ENCODE measurements at regions not wholly inside any gene's neighbourhood (a gene's known extent, or its start where the extent isn't known, plus 50 kb on each side); places are given as distances from the start of the nearest gene placed in this dataset.
"Not testable (repeated sequence)": the region's sequence is repeated elsewhere in the genome, so short reads cannot be mapped to it uniquely, and the experiment has no call there.

DNA sequence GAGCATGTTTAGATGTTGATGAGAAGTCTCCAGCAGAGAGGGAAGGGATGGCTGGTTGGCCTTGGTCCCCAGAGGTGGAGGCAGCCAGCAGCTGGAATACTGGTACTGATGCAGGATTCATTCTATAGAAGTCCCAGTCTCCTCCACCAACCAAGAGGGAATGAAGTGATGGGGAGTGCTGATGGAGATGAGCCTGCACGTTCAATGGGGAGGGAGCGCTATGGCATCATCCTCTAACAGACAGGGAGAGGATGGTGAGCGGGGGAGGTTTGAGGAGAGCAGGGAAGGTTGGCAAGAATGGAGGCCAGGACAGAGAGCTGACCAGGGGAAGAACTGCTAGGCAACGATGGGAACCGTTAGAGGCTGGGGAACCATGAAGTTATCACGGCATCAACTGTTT, 159.8 kb upstream of the MVB12B start:
- Histone ChIP-seq H3K36me3 (ENCODE audit: control insufficient read depth, insufficient read depth, low read length) (no peaks in the 10 kb centered on the region), H3K9me3 (ENCODE audit: control insufficient read depth, low read length) (no peaks in the 10 kb centered on the region), H3K4me1 (ENCODE audit: control insufficient read depth, insufficient read depth, low read length) (no peaks in the 10 kb centered on the region), H3K4me3 (ENCODE audit: insufficient read depth, low read depth, low read length) (no peak overlapping the region), H3K27me3 (ENCODE audit: control insufficient read depth, insufficient read depth, low read length, poor library complexity, severe bottlenecking) (no peaks in the 10 kb centered on the region), H3K27ac (ENCODE audit: insufficient read depth, low read depth, low read length, poor library complexity, severe bottlenecking) (no peak overlapping the region)
- WGBS, 2 experiments = 89 to 91% methylated on average over 6 of the region's 6 CpGs

DNA sequence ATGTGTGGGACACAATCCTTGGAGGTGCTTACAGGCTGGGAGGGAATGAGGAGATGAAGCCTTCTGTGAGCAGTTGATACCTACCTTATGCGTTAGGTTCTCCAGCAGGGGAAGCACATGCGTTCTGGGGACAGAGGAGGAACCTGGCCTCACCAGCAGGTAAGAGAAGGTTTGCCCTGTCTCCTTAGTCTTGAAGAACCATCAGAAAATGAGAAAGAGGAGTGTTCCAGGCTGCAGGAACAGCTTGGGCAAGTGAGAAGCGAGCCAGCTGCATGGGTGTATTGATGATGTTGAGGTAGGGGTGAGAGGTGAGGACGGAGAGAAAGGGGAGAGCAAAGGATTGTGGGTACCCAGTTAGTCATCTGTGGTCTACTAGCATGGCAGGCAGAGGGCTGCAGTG, 156.9 kb upstream of the MVB12B start:
- no peaks in the 10 kb centered on the region for H3K36me3 ChIP-seq (ENCODE audit: control insufficient read depth, insufficient read depth, low read length)
- no peak overlapping the region for H3K27ac ChIP-seq (ENCODE audit: insufficient read depth, low read depth, low read length, poor library complexity, severe bottlenecking)
- no peaks in the 10 kb centered on the region for H3K27me3 ChIP-seq (ENCODE audit: control insufficient read depth, insufficient read depth, low read length, poor library complexity, severe bottlenecking)
- WGBS, 2 experiments = 83 to 92% methylated on average over 4 of the region's 4 CpGs
- no peak overlapping the region for H3K4me3 ChIP-seq (ENCODE audit: insufficient read depth, low read depth, low read length)
- no peaks in the 10 kb centered on the region for H3K4me1 ChIP-seq (ENCODE audit: control insufficient read depth, insufficient read depth, low read length)
- H3K9me3 ChIP-seq (ENCODE audit: control insufficient read depth, low read length) = no peaks in the 10 kb centered on the region

DNA sequence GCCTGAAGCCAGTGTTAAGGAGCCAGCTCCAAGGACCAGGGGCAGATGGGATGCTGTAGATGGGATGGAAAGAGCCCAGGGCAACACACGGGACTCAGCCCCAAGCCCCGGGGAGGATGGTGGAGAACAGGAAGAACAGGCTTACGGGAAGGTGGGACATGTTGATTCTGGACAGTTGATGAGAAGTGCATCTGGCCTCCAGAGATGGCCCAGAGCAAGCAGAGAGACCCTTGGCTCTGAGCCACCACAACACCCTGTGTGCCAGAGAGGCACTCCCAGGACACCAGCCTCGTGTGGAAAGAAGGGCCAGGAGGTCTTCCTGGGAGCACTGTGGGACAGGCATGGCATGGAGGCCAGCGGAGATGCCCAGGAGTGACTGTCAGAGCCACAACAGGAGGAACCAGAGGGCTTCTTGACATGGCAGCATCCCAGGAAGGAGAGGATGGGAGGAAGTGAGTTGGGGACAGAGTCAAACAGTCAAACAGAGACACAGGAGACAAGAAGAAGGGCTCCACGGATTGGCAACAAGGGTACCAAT, 156.3 kb upstream of the MVB12B start:
- Histone ChIP-seq H3K9me3 (ENCODE audit: control insufficient read depth, low read length) (no peaks in the 10 kb centered on the region), H3K27ac (ENCODE audit: insufficient read depth, low read depth, low read length, poor library complexity, severe bottlenecking) (no peak overlapping the region), H3K27me3 (ENCODE audit: control insufficient read depth, insufficient read depth, low read length, poor library complexity, severe bottlenecking) (no peaks in the 10 kb centered on the region), H3K4me1 (ENCODE audit: control insufficient read depth, insufficient read depth, low read length) (no peaks in the 10 kb centered on the region), H3K36me3 (ENCODE audit: control insufficient read depth, insufficient read depth, low read length) (no peaks in the 10 kb centered on the region), H3K4me3 (ENCODE audit: insufficient read depth, low read depth, low read length) (no peak overlapping the region)
- 92 to 93% methylated on average over 6 of the region's 6 CpGs for WGBS, 2 experiments

DNA sequence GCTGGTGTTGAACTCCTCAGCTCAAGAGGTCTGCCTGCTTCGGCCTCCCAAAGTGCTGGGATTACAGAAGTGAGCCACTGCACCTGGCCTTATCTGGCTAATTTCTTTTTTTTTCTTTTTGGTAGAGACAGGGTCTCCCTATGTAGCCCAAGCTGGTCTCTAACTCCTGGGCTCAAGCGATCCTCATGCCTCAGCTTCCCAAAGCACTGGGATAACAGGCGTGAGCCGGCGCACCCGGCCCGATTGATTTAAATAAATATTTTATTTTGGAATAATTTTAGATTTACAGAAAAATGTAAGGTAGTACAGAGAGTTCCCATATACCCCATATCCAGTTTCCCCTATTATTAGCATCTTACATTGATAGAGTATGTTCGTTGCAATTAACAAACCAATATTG, 155.0 kb upstream of the MVB12B start:
- Histone ChIP-seq H3K4me3 (ENCODE audit: insufficient read depth, low read depth, low read length) (no peak overlapping the region), H3K27me3 (ENCODE audit: control insufficient read depth, insufficient read depth, low read length, poor library complexity, severe bottlenecking) (no peaks in the 10 kb centered on the region), H3K27ac (ENCODE audit: insufficient read depth, low read depth, low read length, poor library complexity, severe bottlenecking) (no peak overlapping the region), H3K4me1 (ENCODE audit: control insufficient read depth, insufficient read depth, low read length) (no peaks in the 10 kb centered on the region), H3K36me3 (ENCODE audit: control insufficient read depth, insufficient read depth, low read length) (no peaks in the 10 kb centered on the region), H3K9me3 (ENCODE audit: control insufficient read depth, low read length) (no peaks in the 10 kb centered on the region)
- WGBS, 2 experiments = 88% methylated on average over 2 to 4 of the region's 8 CpGs

DNA sequence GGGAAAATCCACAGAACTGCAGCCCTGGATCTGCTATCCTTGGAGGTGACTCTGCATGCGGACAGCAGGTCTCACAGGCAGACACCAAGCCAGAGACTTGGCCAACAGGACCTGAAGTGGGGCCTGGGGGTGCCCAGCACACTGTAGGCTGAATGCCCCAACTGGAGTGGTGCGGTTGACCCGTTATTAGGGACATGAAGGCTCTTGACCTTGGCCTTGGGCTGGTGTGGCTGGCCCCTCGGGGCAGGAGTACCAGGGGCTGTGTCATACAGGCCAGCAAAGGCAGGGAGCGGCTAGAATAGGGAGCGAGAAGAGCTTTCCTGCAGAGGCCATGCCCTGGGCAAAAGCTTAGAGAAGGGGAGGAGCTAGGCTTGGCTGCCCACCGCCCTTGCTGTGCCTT, 153.2 kb upstream of the MVB12B start:
- WGBS, 2 experiments = 90 to 93% methylated on average over 7 of the region's 7 CpGs
- Histone ChIP-seq H3K27me3 (ENCODE audit: control insufficient read depth, insufficient read depth, low read length, poor library complexity, severe bottlenecking) (no peaks in the 10 kb centered on the region), H3K27ac (ENCODE audit: insufficient read depth, low read depth, low read length, poor library complexity, severe bottlenecking) (no peak overlapping the region), H3K4me3 (ENCODE audit: insufficient read depth, low read depth, low read length) (no peak overlapping the region), H3K4me1 (ENCODE audit: control insufficient read depth, insufficient read depth, low read length) (no peaks in the 10 kb centered on the region), H3K36me3 (ENCODE audit: control insufficient read depth, insufficient read depth, low read length) (no peaks in the 10 kb centered on the region), H3K9me3 (ENCODE audit: control insufficient read depth, low read length) (no peaks in the 10 kb centered on the region)

DNA sequence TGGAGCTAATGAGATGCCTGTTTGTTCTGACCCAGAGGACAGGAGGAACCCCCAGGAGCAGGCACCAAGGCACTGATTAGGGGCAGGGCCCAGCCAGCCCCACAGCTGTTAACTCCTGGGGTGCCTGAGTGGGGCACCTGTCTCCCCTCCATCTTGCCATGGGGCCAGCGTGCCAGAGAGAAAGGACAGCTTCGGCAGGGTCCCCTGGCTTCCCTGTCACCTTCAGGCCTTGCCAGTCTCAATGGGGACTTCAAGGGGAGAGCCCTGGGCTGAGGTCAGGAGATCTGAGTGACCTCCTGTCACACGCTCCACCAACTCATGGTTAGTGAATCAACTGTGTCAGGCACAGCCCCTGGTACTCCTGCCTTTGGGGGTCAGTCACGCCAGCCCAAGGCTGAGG, 152.7 kb upstream of the MVB12B start:
- no peaks in the 10 kb centered on the region for H3K4me1 ChIP-seq (ENCODE audit: control insufficient read depth, insufficient read depth, low read length)

DNA sequence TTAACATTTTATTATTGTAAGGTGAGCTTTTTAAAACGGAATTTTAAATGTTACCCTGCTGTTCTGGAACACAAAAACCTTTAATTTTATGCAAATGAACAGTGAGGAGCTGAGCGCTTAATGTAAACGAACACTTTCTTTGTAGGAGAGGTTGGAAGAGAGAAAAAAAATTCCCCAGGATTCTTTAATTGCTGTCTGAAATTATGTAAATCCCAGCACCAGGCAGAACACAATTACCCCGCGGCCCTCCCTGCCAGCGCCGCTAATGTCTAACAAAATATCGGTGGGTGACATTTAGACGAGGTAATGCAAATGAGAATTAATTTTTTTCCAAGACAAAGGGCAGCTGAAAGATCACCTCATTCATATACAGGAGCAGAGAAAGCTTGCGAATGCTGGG, 143.4 kb upstream of the MVB12B start:
- Histone ChIP-seq H3K27me3 (ENCODE audit: control insufficient read depth, insufficient read depth, low read length, poor library complexity, severe bottlenecking) (no peaks in the 10 kb centered on the region), H3K4me1 (ENCODE audit: control insufficient read depth, insufficient read depth, low read length) (no peaks in the 10 kb centered on the region), H3K4me3 (ENCODE audit: insufficient read depth, low read depth, low read length) (no peak overlapping the region), H3K27ac (ENCODE audit: insufficient read depth, low read depth, low read length, poor library complexity, severe bottlenecking) (no peak overlapping the region), H3K36me3 (ENCODE audit: control insufficient read depth, insufficient read depth, low read length) (no peaks in the 10 kb centered on the region), H3K9me3 (ENCODE audit: control insufficient read depth, low read length) (no peaks in the 10 kb centered on the region)
- 70 to 72% methylated on average over 10 of the region's 10 CpGs for WGBS, 2 experiments

More for the DNA sequence above, 152.7 kb upstream of the MVB12B start:
- Histone ChIP-seq H3K9me3 (ENCODE audit: control insufficient read depth, low read length) (no peaks in the 10 kb centered on the region), H3K36me3 (ENCODE audit: control insufficient read depth, insufficient read depth, low read length) (no peaks in the 10 kb centered on the region), H3K4me3 (ENCODE audit: insufficient read depth, low read depth, low read length) (no peak overlapping the region), H3K27me3 (ENCODE audit: control insufficient read depth, insufficient read depth, low read length, poor library complexity, severe bottlenecking) (no peaks in the 10 kb centered on the region), H3K27ac (ENCODE audit: insufficient read depth, low read depth, low read length, poor library complexity, severe bottlenecking) (no peak overlapping the region)
- WGBS, 2 experiments = 89 to 93% methylated on average over 4 of the region's 4 CpGs

DNA sequence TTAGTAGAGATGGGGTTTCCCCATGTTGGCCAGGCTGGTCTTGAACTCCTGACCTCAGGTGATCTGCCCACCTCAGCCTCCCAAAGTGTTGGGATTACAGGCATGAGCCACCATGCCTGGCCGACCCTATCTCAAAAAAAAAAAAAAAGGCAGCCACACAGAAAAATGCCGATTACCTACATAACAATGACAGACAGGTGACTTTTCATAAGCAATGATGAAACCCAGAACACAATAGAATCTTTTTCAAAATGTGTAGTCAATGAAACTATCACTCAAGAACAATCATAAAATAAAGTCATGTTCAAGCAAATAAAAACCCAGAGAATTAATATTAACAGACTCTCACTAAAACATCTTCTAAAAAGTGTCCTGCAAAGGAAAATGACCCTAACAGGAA, 135.6 kb upstream of the MVB12B start:
- H3K36me3 ChIP-seq (ENCODE audit: control insufficient read depth, insufficient read depth, low read length); H3K4me3 ChIP-seq (ENCODE audit: insufficient read depth, low read depth, low read length); H3K27me3 ChIP-seq (ENCODE audit: control insufficient read depth, insufficient read depth, low read length, poor library complexity, severe bottlenecking); H3K27ac ChIP-seq (ENCODE audit: insufficient read depth, low read depth, low read length, poor library complexity, severe bottlenecking); H3K9me3 ChIP-seq (ENCODE audit: control insufficient read depth, low read length); H3K4me1 ChIP-seq (ENCODE audit: control insufficient read depth, insufficient read depth, low read length): not testable (repeated sequence)
- 95% methylated on average over 2 of the region's 2 CpGs for WGBS, 2 experiments

DNA sequence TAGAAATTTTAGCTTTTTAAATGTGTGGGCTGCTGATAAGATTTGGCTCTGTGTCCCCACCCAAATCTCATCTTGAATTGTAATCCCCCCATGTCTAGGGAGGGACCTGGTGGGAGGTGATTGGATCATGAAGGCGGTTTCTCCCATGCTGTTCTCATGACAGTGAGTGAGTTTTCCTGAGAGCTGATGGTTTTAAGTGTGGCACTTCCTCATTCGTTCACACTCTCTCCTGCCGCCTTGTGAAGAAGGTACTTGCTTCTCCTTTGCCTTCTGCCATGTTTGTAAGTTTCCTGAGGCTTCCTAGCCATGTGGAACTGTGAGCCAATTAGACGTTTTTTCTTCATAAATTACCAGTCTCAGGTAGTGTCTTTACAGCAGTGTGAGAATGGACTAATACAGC, 127.8 kb upstream of the MVB12B start:
- WGBS, 2 experiments = 84 to 91% methylated on average over 4 of the region's 4 CpGs
- Histone ChIP-seq H3K36me3 (ENCODE audit: control insufficient read depth, insufficient read depth, low read length) (no peaks in the 10 kb centered on the region), H3K4me3 (ENCODE audit: insufficient read depth, low read depth, low read length) (no peak overlapping the region), H3K4me1 (ENCODE audit: control insufficient read depth, insufficient read depth, low read length) (no peaks in the 10 kb centered on the region), H3K27me3 (ENCODE audit: control insufficient read depth, insufficient read depth, low read length, poor library complexity, severe bottlenecking) (no peaks in the 10 kb centered on the region), H3K9me3 (ENCODE audit: control insufficient read depth, low read length) (no peaks in the 10 kb centered on the region), H3K27ac (ENCODE audit: insufficient read depth, low read depth, low read length, poor library complexity, severe bottlenecking) (no peak overlapping the region)

DNA sequence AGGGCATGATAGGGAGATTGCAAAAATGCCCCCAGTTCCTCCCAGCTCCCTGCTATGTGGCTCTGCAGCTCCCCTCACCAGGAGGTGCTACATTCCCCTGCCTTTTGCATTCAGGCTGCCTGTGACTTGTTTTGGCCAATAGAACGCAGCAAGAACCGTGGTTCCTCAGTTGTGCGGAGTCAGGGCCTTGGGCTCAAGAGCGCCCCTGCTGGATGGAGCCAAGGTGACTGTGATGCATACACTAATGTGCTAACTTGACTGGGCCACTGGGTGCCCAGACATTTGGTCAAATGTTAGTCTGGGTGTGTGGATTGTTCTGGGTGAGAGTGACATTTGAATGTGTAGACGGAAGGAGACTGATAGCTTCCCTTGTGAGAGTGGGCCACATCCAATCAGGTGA, 123.3 kb upstream of the MVB12B start:
- 95 to 96% methylated on average over 5 of the region's 5 CpGs for WGBS, 2 experiments

DNA sequence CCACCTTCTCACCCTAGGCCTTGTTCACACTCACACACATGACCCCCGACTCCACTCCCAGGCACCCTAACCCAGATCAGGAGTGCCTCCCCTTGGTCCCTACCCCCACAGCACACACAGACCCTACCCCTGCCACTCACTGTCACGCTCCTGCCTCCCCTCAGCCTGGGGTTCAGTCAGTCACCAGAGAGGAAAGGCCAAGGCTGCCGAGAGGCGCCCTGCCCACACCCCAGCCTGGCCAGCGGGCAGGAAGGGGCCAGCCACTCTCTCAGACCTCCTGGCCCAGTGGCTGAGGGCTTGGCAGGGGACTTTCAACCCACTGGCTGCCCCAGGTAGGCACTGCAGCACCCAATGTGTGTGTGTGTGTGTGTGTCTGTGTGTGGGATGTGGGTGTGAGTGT, 122.4 kb upstream of the MVB12B start:
- 95 to 96% methylated on average over 5 of the region's 5 CpGs for WGBS, 2 experiments
- H3K27me3 ChIP-seq (ENCODE audit: control insufficient read depth, insufficient read depth, low read length, poor library complexity, severe bottlenecking) = no peaks in the 10 kb centered on the region
- H3K36me3 ChIP-seq (ENCODE audit: control insufficient read depth, insufficient read depth, low read length) = no peaks in the 10 kb centered on the region
- no peak overlapping the region for H3K4me3 ChIP-seq (ENCODE audit: insufficient read depth, low read depth, low read length)
- H3K27ac ChIP-seq (ENCODE audit: insufficient read depth, low read depth, low read length, poor library complexity, severe bottlenecking) = no peak overlapping the region
- H3K9me3 ChIP-seq (ENCODE audit: control insufficient read depth, low read length) = no peaks in the 10 kb centered on the region
- no peaks in the 10 kb centered on the region for H3K4me1 ChIP-seq (ENCODE audit: control insufficient read depth, insufficient read depth, low read length)

More for the DNA sequence above, 123.3 kb upstream of the MVB12B start:
- Histone ChIP-seq H3K4me3 (ENCODE audit: insufficient read depth, low read depth, low read length) (no peak overlapping the region), H3K9me3 (ENCODE audit: control insufficient read depth, low read length) (no peaks in the 10 kb centered on the region), H3K27me3 (ENCODE audit: control insufficient read depth, insufficient read depth, low read length, poor library complexity, severe bottlenecking) (no peaks in the 10 kb centered on the region), H3K36me3 (ENCODE audit: control insufficient read depth, insufficient read depth, low read length) (no peaks in the 10 kb centered on the region), H3K27ac (ENCODE audit: insufficient read depth, low read depth, low read length, poor library complexity, severe bottlenecking) (no peak overlapping the region), H3K4me1 (ENCODE audit: control insufficient read depth, insufficient read depth, low read length) (no peaks in the 10 kb centered on the region)

Measured in ectodermal cell (in vitro differentiated cells).